OCI-LY3 (cell line): ENCODE measurements at regions not wholly inside any gene's neighbourhood (a gene's known extent, or its start where the extent isn't known, plus 50 kb on each side); places are given as distances from the start of the nearest gene placed in this dataset.
A peak's percentile ranks its signal among the peaks of the same experiment; 100 is the strongest.

ENCODE experiments used
- H2AFZ ChIP-seq: fragments of 200-600, 300-600 bp; shearing (Covaris generic); 2 replicates; pipeline ENCODE4 v1.6.0; 2014; ENCODE audit warnings: antibody characterized with exemption, low read depth, low read length
- H3K27ac ChIP-seq: fragments of 200-600, 300-600 bp; sonication (generic); 2 replicates; pipeline ENCODE4 v1.5.1; 2014; ENCODE audit warnings: mild to moderate bottlenecking, low read length, moderate library complexity, mixed read lengths
- H3K27me3 ChIP-seq: fragments of 200-600, 300-600 bp; sonication (generic); 2 replicates; pipeline ENCODE4 v1.6.1; 2014; ENCODE audit warnings: low read depth, low read length, mixed read lengths
- H3K36me3 ChIP-seq: fragments of 200-600, 300-600 bp; sonication (generic); replicated peaks from 2 replicates; pipeline ENCODE3; 2014; ENCODE audit warnings: low read depth, low read length, mixed read lengths
- H3K4me1 ChIP-seq: fragments of 300-600, 200-600 bp; sonication (generic); 2 replicates; pipeline ENCODE4 v1.6.1; 2014; ENCODE audit warnings: low read length, mixed read lengths
- H3K4me2 ChIP-seq: fragments of 200-600, 300-600 bp; sonication (generic); 2 replicates; pipeline ENCODE4 v1.6.1; 2014; ENCODE audit warnings: low read length, mixed read lengths
- H3K4me3 ChIP-seq: fragments of 300-600, 200-600 bp; sonication (generic); 2 replicates; pipeline ENCODE4 v1.5.1; 2014; ENCODE audit warnings: antibody characterized with exemption, mild to moderate bottlenecking, low read length, moderate library complexity
- H3K79me2 ChIP-seq: fragments of 300-600, 200-600 bp; shearing (Covaris generic); 2 replicates; pipeline ENCODE4 v1.6.1; 2014; ENCODE audit warnings: mild to moderate bottlenecking, low read length, mixed read lengths
- H3K9ac ChIP-seq: fragments of 300-600, 200-600 bp; shearing (Covaris generic); 2 replicates; pipeline ENCODE4 v1.6.0; 2014; ENCODE audit warnings: mild to moderate bottlenecking, low read length, moderate library complexity
- H3K9me3 ChIP-seq: fragments of 200-600, 300-600 bp; shearing (Covaris generic); 2 replicates; pipeline ENCODE4 v1.6.1; 2014; ENCODE audit warnings: low read length, mixed read lengths; ENCODE audit not compliant: insufficient read depth
- H4K20me1 ChIP-seq: fragments of 200-600, 300-600 bp; sonication (generic); 2 replicates; pipeline ENCODE4 v1.6.1; 2016; ENCODE audit warnings: low read length, mixed read lengths; ENCODE audit not compliant: insufficient read depth
- CTCF ChIP-seq: fragments of 200-600, 300-600 bp; sonication (generic); IDR thresholded peaks from 2 replicates; pipeline ENCODE4 v1.5.1; 2014; ENCODE audit warnings: antibody characterized with exemption, low read length, low read depth
- EZH2phosphoT487 ChIP-seq: fragments of 200-600 bp; shearing (Covaris generic); IDR thresholded peaks from 2 replicates; pipeline ENCODE4 v1.6.1; 2018; ENCODE audit warnings: antibody characterized with exemption, mixed run types, low read depth

GRCh38 chr3:17954801-17955200 is 212.4 kb upstream of the TBC1D5 start:
- no peaks in the 10 kb centered on the region for H4K20me1 ChIP-seq
- no peaks in the 10 kb centered on the region for H3K79me2 ChIP-seq
- H2AFZ ChIP-seq = no peak overlapping the region
- H3K4me3 ChIP-seq = no peak overlapping the region
- no peaks in the 10 kb centered on the region for H3K4me1 ChIP-seq
- no peak overlapping the region for H3K4me2 ChIP-seq
- no peak overlapping the region for H3K9ac ChIP-seq
- H3K9me3 ChIP-seq = no peaks in the 10 kb centered on the region
- H3K27ac ChIP-seq = no peak overlapping the region
- no peak for TF ChIP-seq CTCF
- no peak for TF ChIP-seq EZH2phosphoT487
- H3K36me3 ChIP-seq = no peaks in the 10 kb centered on the region
- no peaks in the 10 kb centered on the region for H3K27me3 ChIP-seq

GRCh38 chr3:17951241-17951640 is 208.8 kb upstream of the TBC1D5 start:
- TF ChIP-seq CTCF (no peak), EZH2phosphoT487 (no peak)
- no peaks in the 10 kb centered on the region for H3K27me3 ChIP-seq

GRCh38 chr3:17949101-17949500 is 206.7 kb upstream of the TBC1D5 start:
- Histone ChIP-seq H3K9ac (no peak overlapping the region), H3K79me2 (no peaks in the 10 kb centered on the region), H3K27ac (no peak overlapping the region), H2AFZ (no peak overlapping the region), H3K4me1 (peaks cover 8% of the 10 kb centered on the region), H3K36me3 (no peaks in the 10 kb centered on the region), H3K4me2 (peak overlapping the region; percentile 2; the same call in 1 of the 2 replicates), H3K4me3 (no peak overlapping the region), H3K27me3 (no peaks in the 10 kb centered on the region), H4K20me1 (no peaks in the 10 kb centered on the region), H3K9me3 (no peaks in the 10 kb centered on the region)
- no peak for TF ChIP-seq EZH2phosphoT487
- TF ChIP-seq CTCF = no peak

More at GRCh38 chr3:17951241-17951640, 208.8 kb upstream of the TBC1D5 start:
- no peak overlapping the region for H3K27ac ChIP-seq
- H3K9ac ChIP-seq = no peak overlapping the region
- H4K20me1 ChIP-seq = no peaks in the 10 kb centered on the region
- no peak overlapping the region for H2AFZ ChIP-seq
- no peak overlapping the region for H3K4me2 ChIP-seq
- no peaks in the 10 kb centered on the region for H3K36me3 ChIP-seq
- H3K79me2 ChIP-seq = no peaks in the 10 kb centered on the region
- H3K4me3 ChIP-seq = no peak overlapping the region
- peaks cover 8% of the 10 kb centered on the region for H3K4me1 ChIP-seq
- H3K9me3 ChIP-seq = no peaks in the 10 kb centered on the region

- Histone ChIP-seq H3K79me2 (no peaks in the 10 kb centered on the region), H4K20me1 (no peaks in the 10 kb centered on the region), H3K9ac (no peak overlapping the region), H3K36me3 (no peaks in the 10 kb centered on the region), H3K4me1 (peaks cover 8% of the 10 kb centered on the region), H3K4me2 (no peak overlapping the region), H3K9me3 (no peaks in the 10 kb centered on the region), H3K27me3 (peaks cover under 1% of the 10 kb centered on the region), H3K4me3 (no peak overlapping the region), H2AFZ (no peak overlapping the region), H3K27ac (no peak overlapping the region)
- TF ChIP-seq CTCF (no peak), EZH2phosphoT487 (no peak)
These were observed 205.4 kb upstream of the TBC1D5 start for GRCh38 chr3:17947833-17948232.
